ENCODE measurements at regions not wholly inside any gene's neighbourhood (a gene's known extent, or its start where the extent isn't known, plus 50 kb on each side); places are given as distances from the start of the nearest gene placed in this dataset.

DNA sequence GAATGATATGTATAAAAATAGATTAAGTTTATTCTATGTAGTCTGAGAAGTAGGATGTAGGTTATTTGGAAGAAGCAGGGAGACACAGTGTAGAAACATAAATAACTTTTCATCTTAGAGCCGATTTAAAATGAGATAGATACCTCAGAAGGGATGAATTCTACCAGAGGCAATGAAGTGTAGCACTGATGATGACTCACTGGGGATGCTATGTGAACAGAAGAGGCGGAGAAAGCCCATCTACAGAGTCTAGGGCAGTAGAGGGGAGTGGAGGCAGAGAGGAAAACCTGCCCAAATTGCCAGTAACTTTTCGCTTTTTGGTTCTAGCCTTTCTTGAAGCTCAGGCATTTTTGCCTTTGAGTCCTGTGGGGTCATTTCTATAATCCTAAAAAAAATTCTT, 451.8 kb downstream of the ATP23 start:
- TF ChIP-seq, protein P1, sequence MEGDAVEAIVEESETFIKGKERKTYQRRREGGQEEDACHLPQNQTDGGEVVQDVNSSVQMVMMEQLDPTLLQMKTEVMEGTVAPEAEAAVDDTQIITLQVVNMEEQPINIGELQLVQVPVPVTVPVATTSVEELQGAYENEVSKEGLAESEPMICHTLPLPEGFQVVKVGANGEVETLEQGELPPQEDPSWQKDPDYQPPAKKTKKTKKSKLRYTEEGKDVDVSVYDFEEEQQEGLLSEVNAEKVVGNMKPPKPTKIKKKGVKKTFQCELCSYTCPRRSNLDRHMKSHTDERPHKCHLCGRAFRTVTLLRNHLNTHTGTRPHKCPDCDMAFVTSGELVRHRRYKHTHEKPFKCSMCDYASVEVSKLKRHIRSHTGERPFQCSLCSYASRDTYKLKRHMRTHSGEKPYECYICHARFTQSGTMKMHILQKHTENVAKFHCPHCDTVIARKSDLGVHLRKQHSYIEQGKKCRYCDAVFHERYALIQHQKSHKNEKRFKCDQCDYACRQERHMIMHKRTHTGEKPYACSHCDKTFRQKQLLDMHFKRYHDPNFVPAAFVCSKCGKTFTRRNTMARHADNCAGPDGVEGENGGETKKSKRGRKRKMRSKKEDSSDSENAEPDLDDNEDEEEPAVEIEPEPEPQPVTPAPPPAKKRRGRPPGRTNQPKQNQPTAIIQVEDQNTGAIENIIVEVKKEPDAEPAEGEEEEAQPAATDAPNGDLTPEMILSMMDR (IDR thresholded peaks at IDR 0.05) = no peak
- Histone ChIP-seq H3K9me3 (no peaks in the 10 kb centered on the region), H3K4me3 (no peak overlapping the region), H3K27me3 (no peaks in the 10 kb centered on the region), H3K4me1 (no peaks in the 10 kb centered on the region), H3K36me3 (no peaks in the 10 kb centered on the region), H3K27ac (no peak overlapping the region)
- no peak for DNase-seq (ENCODE audit: low spot score)

DNA sequence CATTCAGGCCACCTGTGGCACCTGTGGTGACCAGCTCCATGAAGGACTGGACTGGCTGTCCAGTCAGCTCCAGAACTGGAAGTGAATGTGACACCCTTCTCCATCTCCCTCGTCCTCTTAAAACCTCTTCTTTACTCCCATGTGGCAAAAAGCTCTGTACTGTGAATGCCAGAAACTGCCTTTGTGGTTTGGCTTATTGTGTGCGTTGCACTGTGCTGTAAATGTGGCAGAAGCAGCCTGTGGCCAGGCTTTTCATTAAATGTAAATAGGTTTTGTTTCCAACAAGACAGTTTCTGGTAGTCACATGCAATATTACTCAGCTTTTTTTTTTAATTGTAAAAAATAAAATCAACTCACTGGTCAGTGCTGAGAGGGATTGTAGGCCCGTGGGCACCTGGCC, 453.7 kb downstream of the ATP23 start:
- no peaks in the 10 kb centered on the region for H3K9me3 ChIP-seq
- H3K27me3 ChIP-seq = no peaks in the 10 kb centered on the region
- no peaks in the 10 kb centered on the region for H3K4me1 ChIP-seq
- H3K4me3 ChIP-seq = no peak overlapping the region
- TF ChIP-seq, protein P1 (IDR thresholded peaks at IDR 0.05) = no peak
- no peaks in the 10 kb centered on the region for H3K36me3 ChIP-seq
- DNase-seq (ENCODE audit: low spot score) = no peak
- H3K27ac ChIP-seq = no peak overlapping the region

DNA sequence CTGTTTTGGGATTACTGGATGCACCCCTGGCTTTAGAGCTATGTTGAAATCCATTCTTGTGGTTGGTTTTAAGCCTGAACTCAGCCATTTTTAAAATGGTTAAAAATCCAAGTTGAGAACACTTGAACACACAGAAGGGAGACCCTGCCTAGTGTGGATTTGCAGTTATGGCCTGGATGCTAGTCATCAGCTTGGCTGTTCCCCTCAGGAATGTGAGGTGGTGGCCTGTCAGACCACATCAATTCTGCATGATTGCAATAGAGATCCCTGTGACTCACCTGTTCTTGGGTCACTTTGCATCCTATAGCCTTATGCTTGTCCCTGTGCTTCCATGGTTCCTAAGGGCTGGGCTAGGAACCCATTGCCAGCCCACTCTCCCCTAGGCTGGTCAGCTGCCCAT, 454.1 kb downstream of the ATP23 start:
- H3K27me3 ChIP-seq = no peaks in the 10 kb centered on the region
- H3K4me1 ChIP-seq = no peaks in the 10 kb centered on the region
- no peak overlapping the region for H3K4me3 ChIP-seq
- no peak overlapping the region for H3K27ac ChIP-seq
- no peak for DNase-seq (ENCODE audit: low spot score)
- H3K36me3 ChIP-seq = no peaks in the 10 kb centered on the region
- TF ChIP-seq, protein P1 (IDR thresholded peaks at IDR 0.05) = no peak
- no peaks in the 10 kb centered on the region for H3K9me3 ChIP-seq

- no peaks in the 10 kb centered on the region for H3K9me3 ChIP-seq
- no peak overlapping the region for H3K4me3 ChIP-seq
- no peaks in the 10 kb centered on the region for H3K4me1 ChIP-seq
- H3K36me3 ChIP-seq = no peaks in the 10 kb centered on the region
- no peaks in the 10 kb centered on the region for H3K27me3 ChIP-seq
- DNase-seq (ENCODE audit: low spot score) = no peak
- no peak overlapping the region for H3K27ac ChIP-seq
- TF ChIP-seq, protein P1 (IDR thresholded peaks at IDR 0.05) = no peak
These were observed 454.9 kb downstream of the ATP23 start for GRCh38 chr12:58396239-58396638.

DNA sequence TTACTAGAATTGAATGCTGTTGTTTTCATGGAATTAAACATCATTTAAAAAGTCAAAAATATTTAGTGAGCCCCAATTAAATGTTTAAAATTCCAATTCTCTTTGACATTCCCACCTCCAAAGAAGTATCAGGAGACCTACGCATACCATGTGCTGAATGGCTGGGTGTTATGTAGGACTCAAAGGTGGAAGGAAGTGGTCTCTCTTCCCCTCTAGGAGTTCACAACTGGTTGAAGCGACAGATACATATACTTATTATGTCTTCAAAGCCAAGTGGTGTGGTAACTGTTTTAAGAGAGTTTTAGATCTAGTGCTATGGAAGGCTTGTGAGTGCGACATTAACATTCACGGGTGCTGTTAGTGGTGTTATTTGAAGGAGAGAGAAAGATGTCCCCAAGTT, 464.0 kb downstream of the ATP23 start:
- peaks cover 0 to 6% of the 10 kb centered on the region in 2 donors for H3K9me3 ChIP-seq

GRCh38 chr12:58408516-58408915, 467.1 kb downstream of the ATP23 start:
- H3K27ac ChIP-seq = no peak overlapping the region
- TF ChIP-seq, protein P1 (IDR thresholded peaks at IDR 0.05) = no peak
- no peak overlapping the region for H3K4me3 ChIP-seq
- DNase-seq (ENCODE audit: low spot score) = no peak
- H3K4me1 ChIP-seq = peaks cover 0 to 4% of the 10 kb centered on the region in 2 donors
- no peaks in the 10 kb centered on the region for H3K9me3 ChIP-seq
- no peaks in the 10 kb centered on the region for H3K36me3 ChIP-seq
- no peaks in the 10 kb centered on the region for H3K27me3 ChIP-seq

More for the DNA sequence above, 464.0 kb downstream of the ATP23 start:
- Histone ChIP-seq H3K4me1 (no peaks in the 10 kb centered on the region), H3K4me3 (no peak overlapping the region), H3K27ac (no peak overlapping the region), H3K27me3 (no peaks in the 10 kb centered on the region), H3K36me3 (no peaks in the 10 kb centered on the region)
- TF ChIP-seq, protein P1 (IDR thresholded peaks at IDR 0.05) = no peak
- DNase-seq (ENCODE audit: low spot score) = no peak
